Natural killer cell (primary cell): ENCODE measurements at regions not wholly inside any gene's neighbourhood (a gene's known extent, or its start where the extent isn't known, plus 50 kb on each side); places are given as distances from the start of the nearest gene placed in this dataset.

Experiments used
- ATAC-seq, 3 donors: fragments of 150-1000 bp in 2 of 3; fragments of 200-7000 bp in 1 of 3; cut with Tn5 transposase; 1 replicate in 1 of 3; 2 replicates in 2 of 3; pipeline ENCODE4 v1.10.0; 2021; ENCODE audit warnings: mild to moderate bottlenecking in 2 of 3, moderate library complexity in 2 of 3
- DNase-seq, 2 donors: peaks; one replicate each; pipeline versions ENCODE4 v3.0.0 to v3.0.0-alpha.2; 2013 to 2021; ENCODE audit warnings: mixed read lengths in 1 of 2
- H3K27ac ChIP-seq: one replicate; pipeline ENCODE4 v1.5.1; 2013; ENCODE audit warnings: mild to moderate bottlenecking, low read length
- H3K27me3 ChIP-seq: one replicate; pipeline ENCODE4 v1.6.1; 2013; ENCODE audit warnings: low read length; ENCODE audit not compliant: control insufficient read depth, insufficient read depth
- H3K36me3 ChIP-seq: one replicate; pipeline ENCODE4 v1.6.1; 2013; ENCODE audit warnings: low read length; ENCODE audit not compliant: control insufficient read depth, insufficient read depth
- H3K4me1 ChIP-seq: one replicate; pipeline ENCODE4 v1.6.1; 2013; ENCODE audit warnings: low read length; ENCODE audit not compliant: control insufficient read depth, insufficient read depth
- H3K4me3 ChIP-seq: one replicate; pipeline ENCODE4 v1.5.1; 2013; ENCODE audit warnings: low read length
- H3K9me3 ChIP-seq: one replicate; pipeline ENCODE4 v1.6.1; 2013; ENCODE audit warnings: low read length; ENCODE audit not compliant: control insufficient read depth, insufficient read depth
- H3K27ac Mint-ChIP-seq, 2 donors: one replicate each; pipeline ENCODE4 v1.8.0; 2022; ENCODE audit warnings: mild to moderate bottlenecking in 2 of 2, mixed read lengths in 2 of 2, moderate library complexity in 1 of 2
- H3K27me3 Mint-ChIP-seq, 2 donors: one replicate each; pipeline ENCODE4 v1.8.0; 2022; ENCODE audit warnings: low read depth in 2 of 2, mixed read lengths in 2 of 2
- H3K36me3 Mint-ChIP-seq: one replicate; pipeline ENCODE4 v1.8.0; 2022; ENCODE audit warnings: mixed read lengths
- H3K4me1 Mint-ChIP-seq, 2 donors: one replicate each; pipeline ENCODE4 v1.8.0; 2022; ENCODE audit warnings: mixed read lengths in 2 of 2
- H3K4me3 Mint-ChIP-seq: one replicate; pipeline ENCODE4 v1.8.0; 2022; ENCODE audit warnings: mild to moderate bottlenecking, moderate library complexity, mixed read lengths
- H3K9me3 Mint-ChIP-seq, 2 donors: one replicate each; pipeline ENCODE4 v1.8.0; 2022; ENCODE audit warnings: mixed read lengths in 2 of 2
- CTCF ChIP-seq: fragments of 200-600 bp; IDR thresholded peaks from one replicate; pipeline ENCODE4 v1.8.0; 2022; ENCODE audit warnings: antibody characterized with exemption
- WGBS: methylation state at CpG from one replicate; pipeline ENCODE4 v1.1.7; 2013; ENCODE audit warnings: missing lambda C conversion rate; ENCODE audit not compliant: insufficient coverage; 5-methylcytosine and 5-hydroxymethylcytosine counted together
- intact Hi-C: fragments of 100-400 bp; cut with micrococcal nuclease; formaldehyde crosslinking; loops from one replicate; pipeline ENCODE4 v1.14.2; 2022

- Histone ChIP-seq H3K27me3 (no peaks in the 10 kb centered on the region), H3K4me1 (no peaks in the 10 kb centered on the region), H3K27ac (no peak overlapping the region), H3K4me3 (no peak overlapping the region), H3K36me3 (no peaks in the 10 kb centered on the region), H3K9me3 (no peaks in the 10 kb centered on the region)
- no peak for ATAC-seq
- no peak for TF ChIP-seq CTCF
- intact Hi-C loops: no loop called here
- Mint-ChIP-seq H3K9me3 (no peaks in the 10 kb centered on the region), H3K4me3 (no peak overlapping the region), H3K4me1 (no peaks in the 10 kb centered on the region), H3K27me3 (peaks cover 0 to 4% of the 10 kb centered on the region in 2 donors), H3K27ac (no peak overlapping the region), H3K36me3 (no peaks in the 10 kb centered on the region)
- no peak for DNase-seq
- WGBS: 100% methylated on average over 1 of the region's 1 CpG
Observed at GRCh38 chr2:57965961-57966360, 80.6 kb upstream of the VRK2 start.

- no peaks in the 10 kb centered on the region for H3K4me1 Mint-ChIP-seq
- Histone ChIP-seq H3K27ac (no peak overlapping the region), H3K27me3 (no peaks in the 10 kb centered on the region), H3K4me3 (no peak overlapping the region), H3K36me3 (no peaks in the 10 kb centered on the region), H3K4me1 (no peaks in the 10 kb centered on the region), H3K9me3 (no peaks in the 10 kb centered on the region)
- ATAC-seq (no peak), DNase-seq (no peak)
- no peak overlapping the region for H3K27ac Mint-ChIP-seq
- H3K27me3 Mint-ChIP-seq: no peaks in the 10 kb centered on the region
- H3K4me3 Mint-ChIP-seq: no peak overlapping the region
- no peaks in the 10 kb centered on the region for H3K36me3 Mint-ChIP-seq
- no peaks in the 10 kb centered on the region for H3K9me3 Mint-ChIP-seq
- no CpG with 5 or more reads among the region's 2 CpGs for WGBS
- no peak for TF ChIP-seq CTCF
- intact Hi-C loops: no loop called here
Observed at GRCh38 chr2:57973621-57974186, 72.9 kb upstream of the VRK2 start.

- no peak for TF ChIP-seq CTCF
Observed at GRCh38 chr2:57979158-57979557, 67.4 kb upstream of the VRK2 start.

GRCh38 chr2:57981083-57981768, 65.4 kb upstream of the VRK2 start:
- no peaks in the 10 kb centered on the region for H3K27me3 Mint-ChIP-seq
- no peak for TF ChIP-seq CTCF
- no peak for ATAC-seq

More at GRCh38 chr2:57979158-57979557, 67.4 kb upstream of the VRK2 start:
- Mint-ChIP-seq H3K4me3 (no peak overlapping the region), H3K27me3 (no peaks in the 10 kb centered on the region), H3K27ac (no peak overlapping the region), H3K36me3 (no peaks in the 10 kb centered on the region), H3K9me3 (peaks cover 5 to 7% of the 10 kb centered on the region in 2 donors), H3K4me1 (no peaks in the 10 kb centered on the region)
- H3K36me3 ChIP-seq: no peaks in the 10 kb centered on the region
- DNase-seq (no peak), ATAC-seq (no peak)
- H3K9me3 ChIP-seq: no peaks in the 10 kb centered on the region
- no peaks in the 10 kb centered on the region for H3K4me1 ChIP-seq
- H3K4me3 ChIP-seq: no peak overlapping the region
- no peak overlapping the region for H3K27ac ChIP-seq
- intact Hi-C loops: no loop called here
- WGBS: 92% methylated on average over 4 of the region's 4 CpGs
- H3K27me3 ChIP-seq: no peaks in the 10 kb centered on the region

More at GRCh38 chr2:57981083-57981768, 65.4 kb upstream of the VRK2 start:
- H3K4me3 Mint-ChIP-seq: no peak overlapping the region
- no peak overlapping the region for H3K27ac ChIP-seq
- no peak overlapping the region for H3K4me3 ChIP-seq
- H3K36me3 ChIP-seq: no peaks in the 10 kb centered on the region
- H3K27ac Mint-ChIP-seq: no peak overlapping the region
- H3K36me3 Mint-ChIP-seq: no peaks in the 10 kb centered on the region
- no peaks in the 10 kb centered on the region for H3K27me3 ChIP-seq
- no peaks in the 10 kb centered on the region for H3K4me1 ChIP-seq
- DNase-seq: no peak
- WGBS: no CpG with 5 or more reads among the region's 1 CpG
- intact Hi-C loops: no loop called here
- H3K4me1 Mint-ChIP-seq: no peaks in the 10 kb centered on the region
- peaks cover 5 to 7% of the 10 kb centered on the region in 2 donors for H3K9me3 Mint-ChIP-seq
- no peaks in the 10 kb centered on the region for H3K9me3 ChIP-seq
